Activated CD8-positive, alpha-beta memory T cell treated with anti-CD3 and anti-CD28 coated beads, Interleukin-2, amount 50 U/mL, for 4 hours (primary cell): ENCODE measurements at regions not wholly inside any gene's neighbourhood (a gene's known extent, or its start where the extent isn't known, plus 50 kb on each side); places are given as distances from the start of the nearest gene placed in this dataset.

Experiments
- DNase-seq: peaks from one replicate; pipeline ENCODE4 v3.0.0-alpha.2; 2020

- no peak for DNase-seq
These were observed 75.2 kb upstream of the UBAC2 start for GRCh38 chr13:99125326-99125915.

- no peak for DNase-seq
These were observed 73.8 kb upstream of the UBAC2 start for GRCh38 chr13:99126821-99127220.

- DNase-seq: no peak
These were observed 71.6 kb upstream of the UBAC2 start for GRCh38 chr13:99129050-99129449.

- DNase-seq: no peak
These were observed 70.7 kb upstream of the UBAC2 start for GRCh38 chr13:99129951-99130350.

GRCh38 chr13:99131410-99131809 is 69.2 kb upstream of the UBAC2 start:
- DNase-seq: no peak

GRCh38 chr13:99132295-99132835 is 68.3 kb upstream of the UBAC2 start:
- no peak for DNase-seq

- DNase-seq: no peak
These were observed 67.4 kb upstream of the UBAC2 start for GRCh38 chr13:99133230-99133629.

GRCh38 chr13:99133848-99134247 is 66.8 kb upstream of the UBAC2 start:
- no peak for DNase-seq

GRCh38 chr13:99135591-99135990 is 65.1 kb upstream of the UBAC2 start:
- DNase-seq: no peak

GRCh38 chr13:99136427-99136954 is 64.2 kb upstream of the UBAC2 start:
- DNase-seq: no peak

GRCh38 chr13:99140831-99141230 is 59.8 kb upstream of the UBAC2 start:
- DNase-seq: no peak

- no peak for DNase-seq
These were observed 56.8 kb upstream of the UBAC2 start for GRCh38 chr13:99143904-99144303.

GRCh38 chr13:99144306-99144705 is 56.3 kb upstream of the UBAC2 start:
- DNase-seq: no peak

- no peak for DNase-seq
These were observed 55.2 kb upstream of the UBAC2 start for GRCh38 chr13:99145461-99145860.

GRCh38 chr13:99150575-99151361 is 49.9 kb upstream of the UBAC2 start:
- no peak for DNase-seq
